Neuronal stem cell (in vitro differentiated cells): ENCODE measurements at regions not wholly inside any gene's neighbourhood (a gene's known extent, or its start where the extent isn't known, plus 50 kb on each side); places are given as distances from the start of the nearest gene placed in this dataset.
A peak's percentile ranks its signal among the peaks of the same experiment; 100 is the strongest.

Experiments
- DNase-seq: peaks from one replicate; pipeline ENCODE4 v3.0.0-alpha.2; 2013; ENCODE audit warnings: low spot score
- H2AFZ ChIP-seq: one replicate; pipeline ENCODE4 v1.6.1; 2013; ENCODE audit warnings: mild to moderate bottlenecking, low read length, inconsistent platforms
- H2AK5ac ChIP-seq: 2 replicates; pipeline ENCODE4 v1.6.1; 2013; ENCODE audit warnings: low read depth, mild to moderate bottlenecking, inconsistent platforms, low read length, moderate library complexity, mixed read lengths
- H2BK120ac ChIP-seq: 2 replicates; pipeline ENCODE4 v1.6.1; 2013; ENCODE audit warnings: low read depth, mild to moderate bottlenecking, inconsistent platforms, low read length, moderate library complexity, mixed read lengths
- H2BK12ac ChIP-seq: one replicate; pipeline ENCODE4 v1.6.1; 2013; ENCODE audit warnings: low read length, inconsistent platforms
- H2BK15ac ChIP-seq: 2 replicates; pipeline ENCODE4 v1.6.1; 2013; ENCODE audit warnings: mild to moderate bottlenecking, low read length, inconsistent platforms, mixed read lengths
- H2BK5ac ChIP-seq: one replicate; pipeline ENCODE4 v1.6.1; 2013; ENCODE audit warnings: inconsistent platforms, mild to moderate bottlenecking, low read length, moderate library complexity
- H3K14ac ChIP-seq: one replicate; pipeline ENCODE4 v1.6.1; 2013; ENCODE audit warnings: low read length, inconsistent platforms
- H3K18ac ChIP-seq: 2 replicates; pipeline ENCODE4 v1.6.1; 2013; ENCODE audit warnings: low read length, inconsistent platforms
- H3K23ac ChIP-seq: 2 replicates; pipeline ENCODE4 v1.6.1; 2013; ENCODE audit warnings: low read depth, mild to moderate bottlenecking, mixed read lengths, low read length, inconsistent platforms; ENCODE audit not compliant: poor library complexity
- H3K27ac ChIP-seq: replicated peaks from 3 replicates; pipeline ENCODE4 v1.5.1; 2013; ENCODE audit warnings: low read length, inconsistent platforms
- H3K27me3 ChIP-seq, 3 experiments: 2 replicates each; pipeline ENCODE4 v1.6.1; 2013; ENCODE audit warnings: low read length in 3 of 3, mild to moderate bottlenecking in 2 of 3, inconsistent platforms in 1 of 3, low read depth in 1 of 3, mixed read lengths in 1 of 3, moderate library complexity in 1 of 3; ENCODE audit not compliant: control insufficient read depth in 3 of 3, insufficient read depth in 3 of 3
- H3K36me3 ChIP-seq, 2 donors: replicated peaks in 1 of 2; 2 replicates each; pipeline ENCODE4 v1.6.1; 2013; ENCODE audit warnings: low read length in 2 of 2; ENCODE audit not compliant: control insufficient read depth in 2 of 2, insufficient read depth in 2 of 2
- H3K4ac ChIP-seq: 2 replicates; pipeline ENCODE4 v1.6.1; 2013; ENCODE audit warnings: inconsistent platforms, mild to moderate bottlenecking, low read length, moderate library complexity
- H3K4me1 ChIP-seq, 2 donors: 1 replicate in 1 of 2; 2 replicates in 1 of 2; pipeline ENCODE4 v1.6.1; 2013; ENCODE audit warnings: low read length in 2 of 2, low read depth in 1 of 2; ENCODE audit not compliant: control insufficient read depth in 2 of 2, insufficient read depth in 1 of 2
- H3K4me2 ChIP-seq: one replicate; pipeline ENCODE4 v1.6.1; 2013; ENCODE audit warnings: mild to moderate bottlenecking, low read length, inconsistent platforms; ENCODE audit not compliant: insufficient read depth, poor library complexity, severe bottlenecking
- H3K4me3 ChIP-seq, 2 donors: 2 replicates each; pipeline ENCODE4 v1.5.1; 2013; ENCODE audit warnings: low read length in 2 of 2, mild to moderate bottlenecking in 2 of 2, inconsistent platforms in 1 of 2, moderate library complexity in 1 of 2
- H3K79me1 ChIP-seq: one replicate; pipeline ENCODE4 v1.6.1; 2013; ENCODE audit warnings: low read depth, mild to moderate bottlenecking, inconsistent platforms, low read length, moderate library complexity
- H3K9ac ChIP-seq: one replicate; pipeline ENCODE4 v1.6.1; 2013; ENCODE audit warnings: mild to moderate bottlenecking, low read depth, low read length, inconsistent platforms; ENCODE audit not compliant: poor library complexity
- H3K9me3 ChIP-seq, 2 donors: replicated peaks in 1 of 2; 2 replicates each; pipeline versions ENCODE3 to v1.6.1; 2013; ENCODE audit warnings: low read length in 2 of 2, mild to moderate bottlenecking in 2 of 2, inconsistent platforms in 1 of 2, low read depth in 1 of 2, mixed read lengths in 1 of 2, moderate library complexity in 1 of 2; ENCODE audit not compliant: control insufficient read depth in 2 of 2, insufficient read depth in 1 of 2
- H4K8ac ChIP-seq: one replicate; pipeline ENCODE4 v1.6.1; 2013; ENCODE audit warnings: low read depth, mild to moderate bottlenecking, inconsistent platforms, low read length, moderate library complexity
- H4K91ac ChIP-seq: one replicate; pipeline ENCODE4 v1.6.1; 2013; ENCODE audit warnings: low read length, low read depth, mild to moderate bottlenecking, inconsistent platforms; ENCODE audit not compliant: poor library complexity
- WGBS, 2 donors: extraction: QIAGEN DNeasy Blood & Tissue Kit; methylation state at CpG; one replicate each; pipeline ENCODE4 v1.1.7; 2013; ENCODE audit warnings: missing lambda C conversion rate in 2 of 2, mixed read lengths in 1 of 2; ENCODE audit not compliant: insufficient read length in 2 of 2, insufficient replicate concordance in 1 of 2; ENCODE audit errors: extremely low coverage in 2 of 2; 5-methylcytosine and 5-hydroxymethylcytosine counted together

DNA sequence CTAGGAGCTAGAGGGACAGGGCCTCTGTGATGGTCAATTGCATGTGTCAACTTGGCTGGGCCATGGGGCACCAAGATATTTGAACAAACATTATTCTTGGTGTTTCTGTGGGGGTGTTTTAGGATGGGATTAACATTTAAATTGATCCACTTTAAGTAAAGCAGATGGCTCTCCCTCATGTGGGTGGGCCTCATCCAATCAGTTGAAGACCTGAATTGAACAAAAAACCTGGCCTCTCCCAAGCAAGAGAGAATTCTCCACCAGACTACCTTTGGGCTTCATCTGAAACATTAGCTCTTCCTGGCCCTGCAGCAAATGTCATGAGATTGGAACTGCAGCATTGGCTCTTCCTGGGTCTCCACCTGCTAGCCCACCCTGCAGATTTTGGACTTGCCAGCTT is 207.1 kb upstream of the ATP6AP2 start:
- H4K8ac ChIP-seq, result no peak overlapping the region

DNA sequence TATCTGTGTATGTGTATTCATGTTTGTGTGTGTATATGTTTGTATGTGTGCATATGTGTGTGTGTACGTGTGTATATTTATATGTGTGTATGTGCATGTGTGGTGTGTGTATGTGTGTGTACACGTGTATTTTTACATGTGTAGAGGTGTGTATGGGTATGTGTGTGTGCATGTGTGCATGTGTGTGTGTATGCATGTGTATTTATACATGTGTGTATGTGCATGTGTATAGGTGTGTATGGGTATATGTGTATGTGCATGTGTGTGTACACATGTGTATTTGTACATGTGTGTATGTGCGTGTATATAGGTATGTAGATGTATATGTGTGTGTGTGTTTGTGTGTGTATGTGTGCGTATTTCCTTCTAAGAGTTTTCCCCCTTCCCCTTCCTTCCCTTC is 207.7 kb upstream of the ATP6AP2 start:
- no peaks in the 10 kb centered on the region for H3K79me1 ChIP-seq
- H3K4me3 ChIP-seq, result no peak overlapping the region
- H2BK120ac ChIP-seq, result no peak overlapping the region
- H3K27ac ChIP-seq, result no peak overlapping the region
- H3K4me2 ChIP-seq, result no peak overlapping the region
- H3K4ac ChIP-seq, result no peak overlapping the region
- no peak overlapping the region for H3K9ac ChIP-seq
- peaks cover 0 to 10% (median 0%) of the 10 kb centered on the region in 3 experiments for H3K27me3 ChIP-seq
- no peak overlapping the region for H4K91ac ChIP-seq
- no peak overlapping the region for H2AK5ac ChIP-seq
- H2BK15ac ChIP-seq, result no peak overlapping the region
- H3K23ac ChIP-seq, result no peak overlapping the region
- no CpG with 5 or more reads among the region's 4 CpGs for WGBS, 2 donors
- no peaks in the 10 kb centered on the region for H3K9me3 ChIP-seq
- no peak overlapping the region for H2AFZ ChIP-seq
- H3K36me3 ChIP-seq, result no peaks in the 10 kb centered on the region
- DNase-seq, result no peak
- no peak overlapping the region for H3K14ac ChIP-seq
- no peak overlapping the region for H2BK12ac ChIP-seq
- no peak overlapping the region for H3K18ac ChIP-seq
- no peaks in the 10 kb centered on the region for H3K4me1 ChIP-seq
- no peak overlapping the region for H4K8ac ChIP-seq
- H2BK5ac ChIP-seq, result no peak overlapping the region

More for the DNA sequence above, 207.1 kb upstream of the ATP6AP2 start:
- no peaks in the 10 kb centered on the region for H3K9me3 ChIP-seq
- no peaks in the 10 kb centered on the region for H3K4me1 ChIP-seq
- no peak overlapping the region for H2BK12ac ChIP-seq
- H2BK15ac ChIP-seq, result no peak overlapping the region
- no peak overlapping the region for H3K4me2 ChIP-seq
- H3K27me3 ChIP-seq, result peaks cover 0 to 10% (median 0%) of the 10 kb centered on the region in 3 experiments
- no peak overlapping the region for H2AFZ ChIP-seq
- no peak overlapping the region for H3K27ac ChIP-seq
- H3K36me3 ChIP-seq, result no peaks in the 10 kb centered on the region
- H3K4ac ChIP-seq, result no peak overlapping the region
- no peaks in the 10 kb centered on the region for H3K79me1 ChIP-seq
- no peak overlapping the region for H3K9ac ChIP-seq
- no peak overlapping the region for H2BK120ac ChIP-seq
- no peak overlapping the region for H3K14ac ChIP-seq
- H3K23ac ChIP-seq, result no peak overlapping the region
- H4K91ac ChIP-seq, result no peak overlapping the region
- no peak overlapping the region for H2AK5ac ChIP-seq
- no peak overlapping the region for H3K4me3 ChIP-seq
- no peak for DNase-seq
- no peak overlapping the region for H2BK5ac ChIP-seq
- no peak overlapping the region for H3K18ac ChIP-seq

DNA sequence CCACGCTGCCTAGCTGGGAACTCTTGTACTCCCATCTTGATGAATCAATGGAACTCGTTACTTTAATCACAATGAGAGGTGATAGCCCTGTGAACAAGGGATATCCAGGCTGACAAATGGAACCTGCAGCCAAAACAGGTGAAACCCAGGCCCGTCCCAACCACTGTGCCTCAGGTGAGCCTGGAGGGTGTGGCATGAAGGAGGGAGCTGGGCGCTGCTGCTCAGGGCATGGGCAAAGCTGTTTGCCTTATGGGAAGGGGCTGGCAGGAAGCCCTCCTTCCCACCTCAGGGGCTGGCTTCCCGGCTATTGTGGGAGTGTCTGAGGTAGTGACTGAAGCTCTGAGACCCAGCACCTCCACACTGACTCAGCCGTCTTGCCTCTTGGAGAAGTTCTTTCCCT is 209.4 kb upstream of the ATP6AP2 start:
- Histone ChIP-seq H2BK12ac (no peak overlapping the region), H3K36me3 (no peaks in the 10 kb centered on the region), H2BK15ac (no peak overlapping the region), H3K9me3 (no peaks in the 10 kb centered on the region), H3K14ac (no peak overlapping the region), H2BK5ac (no peak overlapping the region), H3K4me3 (no peak overlapping the region), H3K4me2 (no peak overlapping the region), H3K9ac (no peak overlapping the region), H4K8ac (no peak overlapping the region), H3K27me3 (peaks cover 0 to 10% (median 0%) of the 10 kb centered on the region in 3 experiments), H3K23ac (no peak overlapping the region), H3K4ac (no peak overlapping the region), H3K18ac (peak overlapping the region; percentile 85), H2BK120ac (no peak overlapping the region), H3K79me1 (no peaks in the 10 kb centered on the region), H3K4me1 (peaks cover 0 to 1% of the 10 kb centered on the region in 2 donors), H2AK5ac (no peak overlapping the region), H4K91ac (no peak overlapping the region), H3K27ac (no peak overlapping the region), H2AFZ (no peak overlapping the region)
- no CpG with 5 or more reads among the region's 6 CpGs for WGBS, 2 donors
- DNase-seq, result no peak

DNA sequence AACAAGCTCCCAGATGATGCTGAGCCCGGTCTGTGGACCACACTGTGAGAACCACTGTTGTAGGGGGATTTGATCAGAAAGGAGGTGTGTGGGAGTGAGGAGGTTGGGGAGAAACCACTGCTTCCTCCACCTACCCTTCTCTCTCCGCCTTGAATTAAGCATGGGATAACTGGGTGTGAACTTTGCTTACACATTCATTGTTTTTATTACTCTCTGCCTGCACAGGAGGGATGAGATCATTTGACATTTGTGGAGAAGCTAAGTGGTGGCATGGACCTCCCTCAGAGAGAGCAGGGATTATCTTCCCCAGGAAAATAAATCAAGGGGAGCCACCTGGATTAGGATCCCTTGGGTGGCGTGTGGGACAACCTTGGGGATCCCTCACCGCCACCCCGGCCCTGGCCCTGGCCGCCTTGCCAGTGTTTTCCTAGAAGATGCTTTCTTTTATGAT is 212.1 kb upstream of the ATP6AP2 start:
- no peak overlapping the region for H3K9ac ChIP-seq
- H2AK5ac ChIP-seq, result no peak overlapping the region
- H3K27ac ChIP-seq, result no peak overlapping the region
- H3K23ac ChIP-seq, result no peak overlapping the region
- DNase-seq, result no peak
- no peak overlapping the region for H3K14ac ChIP-seq
- no peaks in the 10 kb centered on the region for H3K9me3 ChIP-seq
- H2BK12ac ChIP-seq, result no peak overlapping the region
- H3K4ac ChIP-seq, result no peak overlapping the region
- no peak overlapping the region for H2BK5ac ChIP-seq
- no peak overlapping the region for H4K8ac ChIP-seq
- no peak overlapping the region for H3K18ac ChIP-seq
- no peak overlapping the region for H3K4me2 ChIP-seq
- no peak overlapping the region for H2BK120ac ChIP-seq
- H4K91ac ChIP-seq, result no peak overlapping the region
- H2AFZ ChIP-seq, result no peak overlapping the region
- peaks cover 0 to 1% of the 10 kb centered on the region in 2 donors for H3K4me1 ChIP-seq
- no peaks in the 10 kb centered on the region for H3K36me3 ChIP-seq
- no peak overlapping the region for H3K4me3 ChIP-seq
- peaks cover 0 to 10% (median 0%) of the 10 kb centered on the region in 3 experiments for H3K27me3 ChIP-seq
- H2BK15ac ChIP-seq, result no peak overlapping the region
- no peaks in the 10 kb centered on the region for H3K79me1 ChIP-seq
- WGBS, 2 donors, result no CpG with 5 or more reads among the region's 6 CpGs
